Activated T-cell treated with anti-CD3 and anti-CD28 coated beads, Interleukin-2, amount 50 U/mL, for 72 hours (primary cell): ENCODE measurements at regions not wholly inside any gene's neighbourhood (a gene's known extent, or its start where the extent isn't known, plus 50 kb on each side); places are given as distances from the start of the nearest gene placed in this dataset.
"Not testable (repeated sequence)": the region's sequence is repeated elsewhere in the genome, so short reads cannot be mapped to it uniquely, and the experiment has no call there.

Experiments
- ATAC-seq, 2 donors: fragments of 150-1000 bp; cut with Tn5 transposase; replicated peaks in 1 of 2; 2 replicates each; pipeline ENCODE4 v1.10.0; 2021; ENCODE audit warnings: moderate library complexity in 2 of 2, mild to moderate bottlenecking in 1 of 2
- DNase-seq, 2 donors: peaks; one replicate each; pipeline ENCODE4 v3.0.0; 2021 to 2022; ENCODE audit warnings: mixed read lengths in 1 of 2
- H3K27ac Mint-ChIP-seq: one replicate; pipeline ENCODE4 v1.8.0; 2022; ENCODE audit warnings: mild to moderate bottlenecking, moderate library complexity, mixed read lengths
- H3K27me3 Mint-ChIP-seq: one replicate; pipeline ENCODE4 v1.8.0; 2022; ENCODE audit warnings: low read depth, mixed read lengths
- H3K36me3 Mint-ChIP-seq, 2 donors: one replicate each; pipeline ENCODE4 v1.8.0; 2022; ENCODE audit warnings: mixed read lengths in 2 of 2, mild to moderate bottlenecking in 1 of 2; ENCODE audit not compliant: insufficient read depth in 2 of 2
- H3K4me1 Mint-ChIP-seq: one replicate; pipeline ENCODE4 v1.8.0; 2022; ENCODE audit warnings: low read depth, mixed read lengths
- H3K4me3 Mint-ChIP-seq, 2 donors: one replicate each; pipeline ENCODE4 v1.8.0; 2022; ENCODE audit warnings: mild to moderate bottlenecking in 2 of 2, mixed read lengths in 2 of 2, moderate library complexity in 2 of 2
- H3K9me3 Mint-ChIP-seq, 2 donors: one replicate each; pipeline ENCODE4 v1.8.0; 2022; ENCODE audit warnings: mixed read lengths in 2 of 2

DNA sequence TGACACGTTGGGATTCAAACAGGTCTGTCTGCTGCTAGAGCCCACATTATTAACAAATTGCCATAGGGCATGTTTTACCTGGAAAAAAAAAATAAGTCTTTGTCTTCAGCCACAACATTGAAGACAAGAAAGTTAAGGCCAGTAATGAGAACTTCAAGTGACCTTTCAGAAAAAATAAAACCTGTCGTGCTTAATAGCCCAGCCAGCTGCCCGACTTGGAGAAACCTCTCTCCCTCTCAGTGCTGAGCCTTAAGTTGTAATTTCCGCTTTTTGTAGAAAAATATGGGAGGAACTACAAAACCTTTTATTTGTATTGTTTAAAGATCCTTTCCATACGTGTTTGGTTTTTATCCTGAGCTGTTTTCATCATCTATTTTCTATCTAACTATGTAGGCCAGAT, 454.3 kb upstream of the SLITRK6 start:
- H3K36me3 Mint-ChIP-seq, H3K4me1 Mint-ChIP-seq, DNase-seq, H3K4me3 Mint-ChIP-seq, H3K27ac Mint-ChIP-seq, H3K27me3 Mint-ChIP-seq, H3K9me3 Mint-ChIP-seq, ATAC-seq: not testable (repeated sequence)

DNA sequence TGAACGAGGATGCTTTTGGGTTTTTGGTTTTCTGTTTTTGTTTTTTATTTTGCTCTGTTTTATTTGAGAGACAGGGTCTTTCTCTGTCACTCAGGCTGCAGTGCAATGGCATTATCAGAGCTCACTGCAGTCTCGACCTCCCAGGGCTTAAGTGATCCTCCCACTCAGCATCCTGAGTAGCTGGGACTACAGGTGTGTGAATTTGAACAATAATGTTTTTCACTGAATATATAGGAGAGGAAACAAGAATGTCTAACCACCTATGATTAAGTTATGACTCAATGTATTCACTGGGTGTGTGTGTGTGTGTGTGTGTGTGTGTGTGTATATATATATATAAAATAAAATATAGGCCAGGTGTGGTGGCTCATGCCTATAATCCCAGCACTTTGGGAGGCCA, 456.6 kb upstream of the SLITRK6 start:
- DNase-seq, H3K27ac Mint-ChIP-seq, H3K27me3 Mint-ChIP-seq, ATAC-seq, H3K9me3 Mint-ChIP-seq, H3K4me3 Mint-ChIP-seq, H3K36me3 Mint-ChIP-seq, H3K4me1 Mint-ChIP-seq: not testable (repeated sequence)

DNA sequence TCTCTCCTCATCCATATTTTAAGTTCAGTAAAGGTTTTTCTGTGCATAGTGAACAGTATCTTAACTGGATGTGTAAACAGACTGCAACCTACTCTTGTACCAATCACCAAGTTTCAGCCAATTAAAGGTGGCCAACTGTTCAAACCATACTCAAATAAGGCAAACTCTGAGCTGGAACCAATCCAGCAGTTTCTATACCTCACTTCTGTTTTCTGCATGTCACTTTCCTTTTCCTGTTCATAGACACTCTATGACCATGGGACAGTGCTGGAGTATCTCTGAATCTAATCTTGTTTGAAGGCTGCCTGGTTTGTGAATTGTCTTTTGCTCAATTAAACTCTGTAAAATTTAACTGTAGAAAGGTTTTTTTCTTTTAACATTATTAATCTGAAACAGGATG, 470.3 kb upstream of the SLITRK6 start:
- no peaks in the 10 kb centered on the region for H3K27me3 Mint-ChIP-seq
- DNase-seq = no peak
- peaks cover 0 to 1% of the 10 kb centered on the region in 2 donors for H3K36me3 Mint-ChIP-seq
- no peak overlapping the region for H3K27ac Mint-ChIP-seq
- no peak overlapping the region for H3K4me3 Mint-ChIP-seq
- no peaks in the 10 kb centered on the region for H3K4me1 Mint-ChIP-seq
- ATAC-seq = no peak
- no peaks in the 10 kb centered on the region for H3K9me3 Mint-ChIP-seq

DNA sequence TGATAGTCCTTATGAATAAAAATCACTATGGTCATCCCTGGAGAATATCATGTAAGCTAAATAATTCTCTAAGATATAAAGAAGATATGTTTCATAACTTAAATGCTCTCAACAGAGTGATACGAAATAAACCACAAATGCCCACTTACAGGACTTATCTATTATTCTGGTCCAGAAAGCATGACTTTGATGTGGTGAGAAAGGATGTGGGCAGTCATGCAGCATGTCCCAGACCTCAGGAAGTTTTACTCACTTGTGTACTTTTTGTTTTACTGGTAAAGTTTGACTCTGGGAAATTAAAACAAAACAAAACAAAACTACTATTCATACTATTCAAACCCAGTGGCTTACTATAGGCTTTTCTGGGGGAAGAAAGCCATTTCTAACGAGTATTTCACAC, 483.2 kb upstream of the SLITRK6 start:
- no peak for ATAC-seq
- Mint-ChIP-seq H3K4me1 (no peaks in the 10 kb centered on the region), H3K36me3 (no peaks in the 10 kb centered on the region), H3K27ac (no peak overlapping the region), H3K9me3 (no peaks in the 10 kb centered on the region), H3K27me3 (no peaks in the 10 kb centered on the region), H3K4me3 (no peak overlapping the region)
- DNase-seq = no peak

DNA sequence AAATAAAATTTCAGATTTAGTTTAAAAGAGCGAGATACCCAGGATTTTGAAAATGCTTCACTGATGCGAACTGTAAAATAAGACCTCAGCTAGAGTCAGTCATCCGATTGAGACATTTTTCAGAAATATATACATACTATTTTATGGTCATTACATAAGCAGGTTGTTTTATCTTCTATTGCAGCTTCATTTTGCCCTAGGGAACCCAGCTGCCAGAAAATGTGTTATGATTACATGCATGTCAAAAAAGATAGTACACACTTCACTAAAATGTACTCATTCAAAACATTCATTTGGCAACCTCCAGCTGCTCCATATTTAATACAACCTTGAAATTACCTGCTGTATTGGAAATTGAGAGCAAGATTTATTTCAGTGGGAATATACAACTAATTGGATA, 483.8 kb upstream of the SLITRK6 start:
- Mint-ChIP-seq H3K36me3 (no peaks in the 10 kb centered on the region), H3K27ac (no peak overlapping the region), H3K27me3 (no peaks in the 10 kb centered on the region), H3K4me1 (no peaks in the 10 kb centered on the region), H3K9me3 (no peaks in the 10 kb centered on the region), H3K4me3 (no peak overlapping the region)
- DNase-seq (no peak), ATAC-seq (no peak)

DNA sequence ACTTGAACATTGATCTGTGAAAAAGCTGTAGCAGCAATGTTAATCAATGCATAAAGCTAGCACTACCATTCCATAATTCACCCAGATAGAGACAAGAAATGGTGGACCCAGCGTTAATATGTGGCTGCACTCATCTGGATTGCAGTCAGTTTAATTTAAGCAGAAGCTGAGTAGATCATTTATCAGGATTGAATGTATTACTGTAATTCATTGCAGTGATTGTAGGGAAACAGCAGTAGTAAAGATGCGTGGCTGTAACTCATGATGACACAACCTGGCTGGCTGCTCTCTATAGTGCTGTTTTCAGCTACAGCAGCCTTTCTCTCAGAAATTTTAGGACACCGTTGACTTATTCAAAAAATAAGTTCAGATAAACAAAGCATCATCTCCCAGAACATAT, 499.5 kb upstream of the SLITRK6 start:
- no peaks in the 10 kb centered on the region for H3K36me3 Mint-ChIP-seq
- no peaks in the 10 kb centered on the region for H3K27me3 Mint-ChIP-seq
- no peak overlapping the region for H3K4me3 Mint-ChIP-seq
- H3K27ac Mint-ChIP-seq = no peak overlapping the region
- DNase-seq (no peak), ATAC-seq (no peak)
- no peaks in the 10 kb centered on the region for H3K4me1 Mint-ChIP-seq
- H3K9me3 Mint-ChIP-seq = peaks cover 2 to 3% of the 10 kb centered on the region in 2 donors

DNA sequence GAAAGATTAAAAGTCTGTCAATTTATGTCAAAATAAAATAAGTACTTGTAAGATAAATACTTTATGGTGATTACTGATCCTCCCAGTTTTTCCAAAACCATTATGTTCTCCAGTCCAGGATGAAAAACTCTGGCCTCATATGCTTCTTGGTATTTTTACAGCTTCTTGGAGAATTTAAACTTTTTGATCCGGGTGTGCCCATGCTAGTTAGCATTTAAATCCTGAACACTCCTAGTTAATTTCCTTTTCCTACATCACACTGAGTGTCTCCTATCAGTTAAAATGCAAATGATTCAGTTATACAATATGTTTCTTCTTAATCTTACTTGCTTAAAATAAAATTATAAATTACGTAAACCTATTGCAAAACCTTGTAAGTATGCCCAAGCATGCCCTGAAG, 499.9 kb upstream of the SLITRK6 start:
- Mint-ChIP-seq H3K4me1 (no peaks in the 10 kb centered on the region), H3K27me3 (no peaks in the 10 kb centered on the region), H3K9me3 (peaks cover 2 to 3% of the 10 kb centered on the region in 2 donors), H3K36me3 (no peaks in the 10 kb centered on the region), H3K4me3 (no peak overlapping the region), H3K27ac (no peak overlapping the region)
- ATAC-seq = no peak
- DNase-seq = no peak

DNA sequence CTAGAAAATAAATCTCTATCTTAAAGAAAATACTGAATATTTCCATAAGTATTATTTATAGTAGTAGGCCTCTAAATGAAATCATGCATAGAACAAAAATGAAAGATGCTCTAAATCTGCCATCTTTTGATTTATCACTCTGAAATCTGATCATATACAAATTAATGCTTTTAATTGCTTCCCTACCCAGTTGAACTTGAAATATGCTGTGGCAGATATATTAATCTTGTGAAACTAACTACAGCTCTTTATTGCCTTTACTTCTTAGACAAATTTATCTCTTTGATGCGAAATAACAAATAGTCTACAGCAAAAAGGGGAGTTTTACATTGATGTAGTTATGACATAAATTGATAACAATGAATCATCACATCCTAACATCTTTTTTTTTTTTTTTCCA, 510.7 kb upstream of the SLITRK6 start:
- peaks cover 0 to 3% of the 10 kb centered on the region in 2 donors for H3K9me3 Mint-ChIP-seq
- H3K4me1 Mint-ChIP-seq = no peaks in the 10 kb centered on the region
- no peak overlapping the region for H3K4me3 Mint-ChIP-seq
- no peak overlapping the region for H3K27ac Mint-ChIP-seq
- no peaks in the 10 kb centered on the region for H3K27me3 Mint-ChIP-seq
- DNase-seq = no peak
- no peaks in the 10 kb centered on the region for H3K36me3 Mint-ChIP-seq
- no peak for ATAC-seq

DNA sequence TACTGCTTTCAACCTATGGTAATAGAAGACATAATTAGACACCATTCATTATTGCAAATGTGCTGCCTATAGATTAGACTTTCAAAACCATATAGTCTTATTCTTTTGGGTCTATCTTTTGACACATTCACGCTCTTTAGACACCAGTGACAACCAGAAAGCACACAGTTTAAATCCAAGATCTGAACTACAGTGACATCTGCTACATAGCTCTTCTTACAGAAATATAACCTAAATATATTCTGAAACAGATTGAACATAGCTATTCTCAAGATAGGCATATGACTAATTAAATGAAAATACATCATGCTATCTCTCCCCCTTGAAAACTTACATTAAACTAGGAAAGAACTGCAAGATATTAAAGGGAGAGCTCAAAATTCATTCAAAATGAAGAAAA, 514.2 kb upstream of the SLITRK6 start:
- H3K4me1 Mint-ChIP-seq = no peaks in the 10 kb centered on the region
- no peak overlapping the region for H3K4me3 Mint-ChIP-seq
- ATAC-seq (no peak), DNase-seq (no peak)
- H3K36me3 Mint-ChIP-seq = no peaks in the 10 kb centered on the region
- H3K9me3 Mint-ChIP-seq = peaks cover 0 to 6% of the 10 kb centered on the region in 2 donors
- no peaks in the 10 kb centered on the region for H3K27me3 Mint-ChIP-seq
- H3K27ac Mint-ChIP-seq = no peak overlapping the region

DNA sequence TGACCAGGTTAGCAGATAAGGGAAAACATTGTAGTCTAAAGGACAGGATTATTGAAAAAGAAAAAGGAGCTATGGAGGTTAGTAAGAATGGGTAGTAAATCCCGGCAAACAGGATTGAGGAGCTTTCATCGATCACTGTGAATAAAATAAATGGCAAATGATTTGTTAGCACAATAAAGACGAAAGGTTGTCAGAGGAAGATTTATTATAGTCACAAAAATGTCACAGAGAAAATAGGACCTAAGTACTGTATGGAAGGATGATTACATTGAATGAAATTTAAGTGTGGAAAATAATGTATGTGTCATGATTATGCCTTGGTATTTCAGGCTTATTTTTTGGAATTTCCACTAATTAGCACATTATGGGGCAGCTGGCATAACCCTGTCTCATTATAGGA, 519.2 kb upstream of the SLITRK6 start:
- no peaks in the 10 kb centered on the region for H3K4me1 Mint-ChIP-seq
- DNase-seq = no peak
- no peak overlapping the region for H3K4me3 Mint-ChIP-seq
- no peaks in the 10 kb centered on the region for H3K27me3 Mint-ChIP-seq
- H3K27ac Mint-ChIP-seq = no peak overlapping the region
- H3K9me3 Mint-ChIP-seq = peaks cover 0 to 8% of the 10 kb centered on the region in 2 donors
- no peaks in the 10 kb centered on the region for H3K36me3 Mint-ChIP-seq
- no peak for ATAC-seq

DNA sequence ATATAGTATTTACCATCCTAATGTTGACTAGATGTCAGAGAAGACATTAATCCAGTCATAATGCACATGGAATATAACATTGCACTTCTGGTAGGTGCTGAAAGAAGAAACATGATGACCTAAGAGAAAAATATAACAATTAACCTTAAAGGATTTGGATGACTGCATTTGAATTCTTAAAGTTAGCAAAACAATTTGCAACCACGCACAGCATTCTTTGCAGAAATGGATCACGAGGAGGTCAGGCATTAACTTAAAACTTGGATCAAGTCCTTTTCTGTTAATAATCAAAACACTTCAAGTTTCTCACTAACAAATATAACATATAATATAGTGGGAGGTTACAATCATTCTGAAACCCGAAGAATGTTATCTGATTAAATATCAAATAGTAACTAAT, 525.0 kb upstream of the SLITRK6 start:
- Mint-ChIP-seq H3K4me1 (no peaks in the 10 kb centered on the region), H3K4me3 (no peak overlapping the region), H3K27ac (no peak overlapping the region), H3K9me3 (peaks cover 7 to 12% of the 10 kb centered on the region in 2 donors), H3K27me3 (no peaks in the 10 kb centered on the region), H3K36me3 (peaks cover 0 to 3% of the 10 kb centered on the region in 2 donors)
- ATAC-seq (no peak), DNase-seq (no peak)

DNA sequence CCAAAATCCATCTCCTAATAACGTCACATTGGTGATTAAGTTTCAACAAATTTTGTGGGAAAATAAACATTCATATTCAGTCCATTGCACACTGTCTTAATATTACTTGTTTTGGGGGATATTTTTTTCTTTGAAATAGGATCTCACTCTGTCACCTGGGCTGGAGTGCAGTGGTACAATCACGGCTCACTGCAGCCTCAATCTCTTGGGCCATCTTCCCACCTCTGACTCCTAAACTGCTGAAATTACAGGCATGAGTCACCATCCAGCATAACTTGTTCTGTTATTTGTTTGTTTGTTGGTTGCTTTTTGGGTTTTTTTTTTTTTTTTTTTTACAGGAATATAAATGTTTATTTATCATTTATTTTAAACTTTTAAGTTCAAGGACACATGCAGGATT, 556.1 kb upstream of the SLITRK6 start:
- no peak overlapping the region for H3K4me3 Mint-ChIP-seq
- H3K9me3 Mint-ChIP-seq = peaks cover 3 to 11% of the 10 kb centered on the region in 2 donors
- no peak overlapping the region for H3K27ac Mint-ChIP-seq
- ATAC-seq (no peak), DNase-seq (no peak)
- no peaks in the 10 kb centered on the region for H3K4me1 Mint-ChIP-seq
- H3K36me3 Mint-ChIP-seq = peaks cover 0 to 2% of the 10 kb centered on the region in 2 donors
- no peaks in the 10 kb centered on the region for H3K27me3 Mint-ChIP-seq

DNA sequence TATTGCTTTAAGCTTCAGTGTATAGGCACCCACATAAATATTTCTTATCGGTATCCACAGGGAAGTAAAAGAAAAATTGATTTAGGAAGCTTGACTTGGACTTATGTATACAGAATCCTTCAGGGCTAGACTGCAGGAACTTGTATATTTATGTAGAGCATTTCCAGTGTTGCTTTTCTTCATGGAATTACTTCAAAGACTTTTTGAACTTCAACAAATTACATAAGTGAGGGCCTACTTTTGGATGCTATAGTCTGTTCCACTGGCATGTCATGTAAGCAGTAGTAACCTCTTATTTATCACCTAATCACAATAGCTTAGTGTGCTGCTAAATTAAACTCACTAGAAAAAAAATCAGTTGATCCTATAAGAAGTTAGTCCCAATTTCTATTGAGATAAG, 557.9 kb upstream of the SLITRK6 start:
- H3K27ac Mint-ChIP-seq = no peak overlapping the region
- ATAC-seq (no peak), DNase-seq (no peak)
- no peaks in the 10 kb centered on the region for H3K4me1 Mint-ChIP-seq
- peaks cover 0 to 5% of the 10 kb centered on the region in 2 donors for H3K36me3 Mint-ChIP-seq
- peaks cover 10 to 16% of the 10 kb centered on the region in 2 donors for H3K9me3 Mint-ChIP-seq
- no peak overlapping the region for H3K4me3 Mint-ChIP-seq
- no peaks in the 10 kb centered on the region for H3K27me3 Mint-ChIP-seq

DNA sequence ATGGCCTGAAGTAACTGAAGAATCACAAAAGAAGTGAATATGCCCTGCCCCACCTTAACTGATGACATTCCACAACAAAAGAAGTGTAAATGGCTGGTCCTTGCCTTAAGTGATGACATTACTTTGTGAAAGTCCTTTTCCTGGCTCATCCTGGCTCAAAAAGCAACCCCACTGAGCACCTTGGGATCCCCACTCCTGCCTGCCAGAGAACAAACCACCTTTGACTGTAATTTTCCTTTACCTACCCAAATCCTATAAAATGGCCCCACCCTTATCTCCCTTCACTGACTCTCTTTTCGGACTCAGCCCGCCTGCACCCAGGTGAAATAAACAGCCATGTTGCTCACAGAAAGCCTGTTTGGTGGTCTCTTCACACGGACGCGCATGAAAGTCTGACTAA, 564.5 kb upstream of the SLITRK6 start:
- not testable (repeated sequence) for H3K36me3 Mint-ChIP-seq, DNase-seq, H3K4me1 Mint-ChIP-seq, H3K27me3 Mint-ChIP-seq, ATAC-seq, H3K4me3 Mint-ChIP-seq, H3K27ac Mint-ChIP-seq
- peaks cover 8 to 11% of the 10 kb centered on the region in 2 donors for H3K9me3 Mint-ChIP-seq
